MM.1S (cell line): ENCODE measurements at regions not wholly inside any gene's neighbourhood (a gene's known extent, or its start where the extent isn't known, plus 50 kb on each side); places are given as distances from the start of the nearest gene placed in this dataset.

Source experiments
- DNase-seq: peaks from one replicate; pipeline ENCODE4 v3.0.0-alpha.2; 2015
- H2AFZ ChIP-seq: fragments of 300-600 bp; sonication (generic); 2 replicates; pipeline ENCODE4 v1.6.0; 2016; ENCODE audit warnings: antibody characterized with exemption, low read length
- H3F3A ChIP-seq: fragments of 300-600 bp; sonication (generic); 2 replicates; pipeline ENCODE4 v1.6.1; 2016; ENCODE audit warnings: mild to moderate bottlenecking, antibody characterized with exemption, low read length, moderate library complexity, mixed read lengths; ENCODE audit not compliant: insufficient read depth
- H3K27ac ChIP-seq: fragments of 300-600 bp; sonication (generic); 2 replicates; pipeline ENCODE4 v1.5.1; 2016; ENCODE audit warnings: mild to moderate bottlenecking, low read length
- H3K27me3 ChIP-seq: fragments of 300-600 bp; sonication (generic); replicated peaks from 2 replicates; pipeline ENCODE4 v1.6.0; 2016; ENCODE audit warnings: low read length; ENCODE audit not compliant: insufficient read depth
- H3K36me3 ChIP-seq: fragments of 300-600 bp; sonication (generic); replicated peaks from 2 replicates; pipeline ENCODE4 v1.6.1; 2016; ENCODE audit warnings: mild to moderate bottlenecking, low read length, mixed read lengths; ENCODE audit not compliant: insufficient read depth
- H3K4me1 ChIP-seq: fragments of 300-600 bp; sonication (generic); 2 replicates; pipeline ENCODE4 v1.6.1; 2016; ENCODE audit warnings: low read length, mixed read lengths
- H3K4me2 ChIP-seq: fragments of 300-600 bp; sonication (generic); 2 replicates; pipeline ENCODE4 v1.6.0; 2016; ENCODE audit warnings: low read depth, low read length
- H3K4me3 ChIP-seq: fragments of 300-600 bp; sonication (generic); 2 replicates; pipeline ENCODE4 v1.5.1; 2016; ENCODE audit warnings: low read length, mixed read lengths
- H3K79me2 ChIP-seq: fragments of 300-600 bp; sonication (generic); 2 replicates; pipeline ENCODE4 v1.6.1; 2016; ENCODE audit warnings: mixed run types, low read length, mixed read lengths
- H3K9ac ChIP-seq: fragments of 300-600 bp; sonication (generic); 2 replicates; pipeline ENCODE4 v1.6.1; 2016; ENCODE audit warnings: low read length, mixed read lengths
- H3K9me2 ChIP-seq: fragments of 300-600 bp; sonication (generic); replicated peaks from 2 replicates; pipeline ENCODE4 v1.6.1; 2016; ENCODE audit warnings: mild to moderate bottlenecking, low read length, mixed read lengths; ENCODE audit not compliant: insufficient read depth
- H3K9me3 ChIP-seq: fragments of 300-600 bp; sonication (generic); replicated peaks from 2 replicates; pipeline ENCODE4 v1.6.1; 2016; ENCODE audit warnings: mild to moderate bottlenecking, low read length, mixed read lengths; ENCODE audit not compliant: insufficient read depth
- H4K20me1 ChIP-seq: fragments of 300-600 bp; sonication (generic); 2 replicates; pipeline ENCODE4 v1.6.1; 2016; ENCODE audit warnings: mild to moderate bottlenecking, low read length, moderate library complexity, mixed read lengths; ENCODE audit not compliant: insufficient read depth
- EZH2 ChIP-seq: fragments of 300-600 bp; sonication (generic); optimal IDR thresholded peaks from 2 replicates; pipeline ENCODE3; 2017; ENCODE audit warnings: low read depth, mild to moderate bottlenecking, antibody characterized with exemption, low read length, mixed read lengths
- EZH2phosphoT487 ChIP-seq: fragments of 300-600 bp; sonication (generic); IDR thresholded peaks from 2 replicates; pipeline ENCODE4 v1.6.1; 2018; ENCODE audit warnings: antibody characterized with exemption, low read length
- TF ChIP-seq, protein P1 (sequence below): fragments of 300-600 bp; sonication (generic); IDR thresholded peaks from 2 replicates; pipeline ENCODE4 v1.5.1; 2016; ENCODE audit warnings: antibody characterized with exemption, low read length, mixed read lengths

DNA sequence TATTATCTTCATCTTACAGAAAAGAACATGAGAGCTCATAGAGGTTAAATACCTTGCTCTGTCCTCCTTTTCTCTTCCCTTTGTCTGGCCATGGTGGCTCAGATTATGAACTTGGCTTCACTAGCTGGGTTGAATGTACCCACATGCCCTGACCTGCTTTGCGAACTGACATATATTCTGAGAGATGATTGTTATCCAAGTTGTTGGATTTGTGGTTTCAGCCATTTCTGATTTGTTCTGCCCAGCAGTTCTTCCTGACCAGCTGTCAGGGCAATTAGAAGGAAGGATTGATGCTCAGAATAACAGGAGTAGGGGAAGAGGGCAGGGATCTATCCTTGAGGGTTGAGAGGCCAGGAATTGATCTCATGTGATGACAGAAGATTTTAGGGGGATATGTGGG is 236.8 kb upstream of the FAM98A start:
- Histone ChIP-seq H3K9ac (no peak overlapping the region), H3F3A (no peaks in the 10 kb centered on the region), H3K9me2 (no peaks in the 10 kb centered on the region), H3K36me3 (no peaks in the 10 kb centered on the region), H3K27me3 (no peaks in the 10 kb centered on the region), H3K4me2 (no peak overlapping the region), H3K4me1 (no peaks in the 10 kb centered on the region), H3K4me3 (no peak overlapping the region), H2AFZ (no peak overlapping the region), H3K9me3 (no peaks in the 10 kb centered on the region), H4K20me1 (no peaks in the 10 kb centered on the region), H3K27ac (no peak overlapping the region), H3K79me2 (no peaks in the 10 kb centered on the region)
- DNase-seq, result no peak
- TF ChIP-seq, protein P1, sequence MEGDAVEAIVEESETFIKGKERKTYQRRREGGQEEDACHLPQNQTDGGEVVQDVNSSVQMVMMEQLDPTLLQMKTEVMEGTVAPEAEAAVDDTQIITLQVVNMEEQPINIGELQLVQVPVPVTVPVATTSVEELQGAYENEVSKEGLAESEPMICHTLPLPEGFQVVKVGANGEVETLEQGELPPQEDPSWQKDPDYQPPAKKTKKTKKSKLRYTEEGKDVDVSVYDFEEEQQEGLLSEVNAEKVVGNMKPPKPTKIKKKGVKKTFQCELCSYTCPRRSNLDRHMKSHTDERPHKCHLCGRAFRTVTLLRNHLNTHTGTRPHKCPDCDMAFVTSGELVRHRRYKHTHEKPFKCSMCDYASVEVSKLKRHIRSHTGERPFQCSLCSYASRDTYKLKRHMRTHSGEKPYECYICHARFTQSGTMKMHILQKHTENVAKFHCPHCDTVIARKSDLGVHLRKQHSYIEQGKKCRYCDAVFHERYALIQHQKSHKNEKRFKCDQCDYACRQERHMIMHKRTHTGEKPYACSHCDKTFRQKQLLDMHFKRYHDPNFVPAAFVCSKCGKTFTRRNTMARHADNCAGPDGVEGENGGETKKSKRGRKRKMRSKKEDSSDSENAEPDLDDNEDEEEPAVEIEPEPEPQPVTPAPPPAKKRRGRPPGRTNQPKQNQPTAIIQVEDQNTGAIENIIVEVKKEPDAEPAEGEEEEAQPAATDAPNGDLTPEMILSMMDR, result no peak
- TF ChIP-seq EZH2, result no peak
- TF ChIP-seq EZH2phosphoT487, result no peak

DNA sequence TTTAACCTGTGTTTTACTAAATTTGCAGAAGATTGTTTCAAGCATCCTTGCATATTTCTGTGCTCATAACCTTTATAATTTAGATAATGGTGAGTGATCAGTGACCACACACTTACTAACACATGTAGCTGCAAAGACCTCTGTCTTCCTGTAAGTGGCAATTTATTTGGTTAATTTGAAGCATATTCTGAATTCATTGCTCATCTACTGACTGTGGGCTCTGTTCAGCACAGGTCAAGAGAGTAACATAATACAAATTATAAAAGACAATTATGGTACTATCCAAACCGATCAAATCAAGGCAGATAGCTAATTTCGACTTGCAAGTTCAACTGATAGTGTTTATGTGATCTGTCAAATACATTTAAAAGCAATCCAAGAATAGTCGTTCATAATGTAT is 223.9 kb upstream of the FAM98A start:
- TF ChIP-seq, protein P1, result no peak
- TF ChIP-seq EZH2, result no peak
- TF ChIP-seq EZH2phosphoT487, result no peak
- no peaks in the 10 kb centered on the region for H3K36me3 ChIP-seq
- no peak overlapping the region for H3K4me3 ChIP-seq
- H2AFZ ChIP-seq, result no peak overlapping the region
- H3K9ac ChIP-seq, result no peak overlapping the region
- no peaks in the 10 kb centered on the region for H3K9me2 ChIP-seq
- no peaks in the 10 kb centered on the region for H3K9me3 ChIP-seq
- no peak overlapping the region for H3K4me2 ChIP-seq
- no peaks in the 10 kb centered on the region for H3K79me2 ChIP-seq
- no peak overlapping the region for H3K27ac ChIP-seq
- no peaks in the 10 kb centered on the region for H3K27me3 ChIP-seq
- H4K20me1 ChIP-seq, result no peaks in the 10 kb centered on the region
- no peaks in the 10 kb centered on the region for H3K4me1 ChIP-seq
- DNase-seq, result no peak
- no peaks in the 10 kb centered on the region for H3F3A ChIP-seq

DNA sequence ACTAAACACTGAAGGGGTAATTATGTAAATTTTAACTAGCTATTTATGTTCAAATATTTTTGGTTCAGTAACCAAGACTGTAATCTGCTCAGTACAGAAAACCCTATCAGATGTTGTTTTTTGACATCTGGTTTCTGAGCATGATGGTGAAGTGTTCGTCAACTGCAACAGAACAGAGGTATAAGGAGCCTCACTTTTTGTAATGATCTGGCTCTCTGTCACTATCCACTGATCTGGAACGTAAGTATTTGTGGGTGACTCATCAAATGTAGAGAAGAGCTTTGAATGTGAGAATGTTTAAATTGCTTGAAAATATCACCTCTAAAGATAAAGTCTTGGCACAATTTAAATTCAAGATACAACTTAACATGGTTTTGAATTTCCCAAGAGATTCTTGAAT is 213.6 kb upstream of the FAM98A start:
- no peak overlapping the region for H3K27ac ChIP-seq
- DNase-seq, result no peak
- no peaks in the 10 kb centered on the region for H3K9me3 ChIP-seq
- no peaks in the 10 kb centered on the region for H3K36me3 ChIP-seq
- H3K4me1 ChIP-seq, result no peaks in the 10 kb centered on the region
- H3K4me2 ChIP-seq, result no peak overlapping the region
- no peaks in the 10 kb centered on the region for H3F3A ChIP-seq
- H4K20me1 ChIP-seq, result no peaks in the 10 kb centered on the region
- no peak overlapping the region for H3K4me3 ChIP-seq
- no peaks in the 10 kb centered on the region for H3K27me3 ChIP-seq
- TF ChIP-seq EZH2phosphoT487 (no peak), EZH2 (no peak)
- TF ChIP-seq, protein P1, result no peak
- no peaks in the 10 kb centered on the region for H3K9me2 ChIP-seq
- no peak overlapping the region for H2AFZ ChIP-seq
- H3K79me2 ChIP-seq, result no peaks in the 10 kb centered on the region
- no peak overlapping the region for H3K9ac ChIP-seq
